Mucosa of rectum (tissue), 2 donors: ENCODE measurements at regions not wholly inside any gene's neighbourhood (a gene's known extent, or its start where the extent isn't known, plus 50 kb on each side); places are given as distances from the start of the nearest gene placed in this dataset.

Experiments used
- H3K27ac ChIP-seq, 2 donors: one replicate each; pipeline ENCODE4 v1.7.0; 2013; ENCODE audit warnings: inconsistent platforms in 2 of 2, low read depth in 2 of 2, low read length in 2 of 2
- H3K27me3 ChIP-seq, 2 donors: one replicate each; pipeline ENCODE4 v1.7.0; 2013; ENCODE audit warnings: low read length in 2 of 2; ENCODE audit not compliant: control insufficient read depth in 2 of 2, insufficient read depth in 2 of 2
- H3K36me3 ChIP-seq, 2 donors: one replicate each; pipeline ENCODE4 v1.7.0; 2013; ENCODE audit warnings: low read length in 2 of 2; ENCODE audit not compliant: control insufficient read depth in 2 of 2, insufficient read depth in 2 of 2
- H3K4me1 ChIP-seq, 2 donors: one replicate each; pipeline ENCODE4 v1.7.0; 2013; ENCODE audit warnings: low read length in 2 of 2, mild to moderate bottlenecking in 1 of 2; ENCODE audit not compliant: control insufficient read depth in 2 of 2, insufficient read depth in 2 of 2
- H3K4me3 ChIP-seq, 2 donors: one replicate each; pipeline ENCODE4 v1.7.0; 2013; ENCODE audit warnings: low read length in 2 of 2
- H3K9ac ChIP-seq, 2 donors: one replicate each; pipeline ENCODE4 v1.7.0; 2013; ENCODE audit warnings: low read length in 2 of 2, low read depth in 1 of 2, mild to moderate bottlenecking in 1 of 2
- H3K9me3 ChIP-seq, 2 donors: one replicate each; pipeline ENCODE4 v1.7.0; 2013; ENCODE audit warnings: low read length in 2 of 2; ENCODE audit not compliant: control insufficient read depth in 2 of 2
- donor health status: healthy.
- donor health status: Normal muscosa, but diverticular disease.

- peaks cover 0 to 2% of the 10 kb centered on the region in 2 donors for H3K27me3 ChIP-seq
- H3K4me1 ChIP-seq: peaks cover 9 to 26% of the 10 kb centered on the region in 2 donors
- no peaks in the 10 kb centered on the region for H3K9me3 ChIP-seq
- peak overlapping the region; percentile 85 for H3K27ac ChIP-seq
- H3K9ac ChIP-seq: peak overlapping the region; percentile 47 to 55
- H3K36me3 ChIP-seq: no peaks in the 10 kb centered on the region
- H3K4me3 ChIP-seq: peak overlapping the region; percentile 26 to 41
Observed at GRCh38 chr14:101476916-101477553, 84.3 kb upstream of the DIO3 start.

- no peaks in the 10 kb centered on the region for H3K9me3 ChIP-seq
- no peak overlapping the region for H3K9ac ChIP-seq
- H3K4me1 ChIP-seq: peaks cover 9 to 26% of the 10 kb centered on the region in 2 donors
- peak overlapping the region in 1 of 2 donors; percentile 85 for H3K27ac ChIP-seq
- no peak overlapping the region for H3K4me3 ChIP-seq
- H3K36me3 ChIP-seq: no peaks in the 10 kb centered on the region
- H3K27me3 ChIP-seq: peaks cover 0 to 2% of the 10 kb centered on the region in 2 donors
Observed at GRCh38 chr14:101477648-101478047, 83.6 kb upstream of the DIO3 start.

GRCh38 chr14:101478096-101478495 is 83.2 kb upstream of the DIO3 start:
- Histone ChIP-seq H3K27ac (no peak overlapping the region), H3K36me3 (no peaks in the 10 kb centered on the region), H3K9me3 (no peaks in the 10 kb centered on the region), H3K27me3 (peaks cover 0 to 2% of the 10 kb centered on the region in 2 donors), H3K4me3 (no peak overlapping the region), H3K9ac (no peak overlapping the region), H3K4me1 (peaks cover 9 to 26% of the 10 kb centered on the region in 2 donors)

DNA sequence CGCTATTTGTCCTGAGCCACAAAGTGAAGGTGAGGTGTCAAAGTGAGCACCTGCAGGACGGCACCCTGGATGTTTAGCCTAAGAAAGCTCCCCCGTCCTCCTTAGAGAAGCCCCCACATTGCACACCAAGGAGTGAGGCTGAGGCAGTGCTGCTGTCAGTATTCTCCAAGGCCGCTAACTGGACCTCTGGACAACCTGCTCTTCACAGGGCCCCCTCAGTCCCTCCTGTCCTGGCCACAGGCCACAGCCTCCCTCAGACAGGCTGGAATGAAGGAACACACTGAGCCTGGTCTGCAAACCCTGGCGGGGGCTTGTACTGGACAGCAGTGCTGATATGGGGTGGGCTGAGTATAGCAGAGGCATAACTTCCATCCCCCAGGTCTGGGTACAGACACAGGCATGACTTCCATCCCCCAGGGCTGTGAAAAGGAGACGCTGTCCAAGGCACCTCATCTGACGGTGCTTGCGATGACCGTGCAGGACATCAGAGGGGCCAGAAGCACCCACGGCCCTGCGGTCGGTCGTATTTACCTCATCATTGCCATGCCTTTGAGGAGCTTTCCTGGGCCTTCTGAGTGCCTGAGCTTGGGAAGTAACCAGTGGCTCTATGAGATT is 82.4 kb upstream of the DIO3 start:
- no peaks in the 10 kb centered on the region for H3K36me3 ChIP-seq
- H3K27ac ChIP-seq: no peak overlapping the region
- no peak overlapping the region for H3K9ac ChIP-seq
- H3K27me3 ChIP-seq: peaks cover 0 to 2% of the 10 kb centered on the region in 2 donors
- peaks cover 2% of the 10 kb centered on the region in 2 donors for H3K9me3 ChIP-seq
- peaks cover 9 to 26% of the 10 kb centered on the region in 2 donors for H3K4me1 ChIP-seq
- no peak overlapping the region for H3K4me3 ChIP-seq

DNA sequence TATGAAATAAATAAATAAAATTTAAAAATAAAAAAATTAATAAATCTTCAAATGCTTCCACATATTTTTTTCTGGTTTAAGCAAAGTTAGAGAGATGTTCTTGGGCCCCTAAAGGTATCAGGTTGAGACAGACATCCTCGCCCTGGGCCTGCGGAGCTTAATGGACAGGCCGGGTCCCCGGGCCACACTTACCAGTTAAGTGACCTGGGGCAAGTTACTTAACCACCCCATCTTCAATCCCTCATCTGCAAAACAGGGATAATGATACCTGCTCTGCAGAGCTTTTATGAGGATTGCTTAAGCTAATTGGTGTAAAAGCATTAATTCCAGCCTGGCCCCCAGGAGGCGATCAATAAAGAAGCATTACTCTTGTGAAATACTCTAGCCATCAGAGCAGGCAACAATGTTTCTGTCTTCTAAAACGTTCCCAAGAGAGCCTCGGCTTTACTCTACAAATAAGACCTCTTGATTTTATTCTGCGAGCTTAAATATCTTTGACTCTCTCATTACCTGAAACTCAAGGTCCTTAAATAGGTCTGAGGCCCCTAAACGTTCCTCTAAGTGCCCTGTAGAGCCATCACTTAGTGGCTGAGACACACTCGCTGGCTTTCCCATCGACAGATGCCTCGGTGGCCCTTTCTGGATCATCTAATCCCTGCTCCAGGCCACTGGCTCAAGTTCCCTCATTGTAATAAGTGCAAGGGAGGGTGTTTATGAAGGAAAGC is 81.1 kb upstream of the DIO3 start:
- peaks cover 0 to 2% of the 10 kb centered on the region in 2 donors for H3K27me3 ChIP-seq
- peaks cover 3% of the 10 kb centered on the region in 2 donors for H3K9me3 ChIP-seq
- H3K9ac ChIP-seq: no peak overlapping the region
- H3K36me3 ChIP-seq: no peaks in the 10 kb centered on the region
- H3K27ac ChIP-seq: no peak overlapping the region
- no peak overlapping the region for H3K4me3 ChIP-seq
- H3K4me1 ChIP-seq: peaks cover 9 to 25% of the 10 kb centered on the region in 2 donors

DNA sequence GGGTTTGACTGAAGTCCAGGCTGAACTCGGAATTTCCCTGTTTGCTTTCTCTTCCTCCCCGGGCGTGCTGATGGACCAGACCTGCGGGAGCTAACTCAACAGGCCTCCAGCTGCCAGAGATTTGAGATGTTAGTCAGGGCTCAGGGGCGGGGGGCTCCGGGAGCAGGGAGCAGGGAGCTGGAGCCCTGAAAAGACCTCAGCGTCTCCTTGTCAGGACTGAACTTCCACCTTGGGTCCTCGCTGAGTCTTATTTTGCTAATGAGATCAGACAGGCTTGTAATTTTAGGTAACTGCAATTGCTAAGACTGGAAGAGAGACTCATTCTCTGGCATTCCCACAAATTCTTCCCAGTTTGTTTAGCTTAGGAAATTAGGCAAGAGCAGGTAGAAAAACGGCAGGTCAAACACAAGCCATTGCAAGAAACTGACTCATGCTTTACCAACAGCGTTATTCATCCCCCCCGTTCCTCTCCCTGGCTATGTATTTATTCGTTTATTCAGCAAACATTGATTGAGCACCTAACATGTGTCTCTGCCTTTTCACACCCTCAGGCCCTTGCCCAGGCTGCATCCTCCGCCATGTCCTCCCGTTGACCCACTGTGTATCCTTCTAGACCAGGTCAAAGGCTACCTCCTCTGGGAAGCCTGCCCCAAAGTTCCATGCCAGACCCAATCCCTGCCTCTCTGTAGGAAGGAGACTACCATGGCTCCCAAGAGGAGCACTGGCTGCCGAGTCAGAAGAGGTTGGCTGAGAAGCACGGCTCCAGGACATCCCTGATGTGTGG is 80.4 kb upstream of the DIO3 start:
- Histone ChIP-seq H3K9ac (no peak overlapping the region), H3K27me3 (peaks cover 0 to 2% of the 10 kb centered on the region in 2 donors), H3K4me1 (peaks cover 8 to 20% of the 10 kb centered on the region in 2 donors), H3K4me3 (no peak overlapping the region), H3K27ac (no peak overlapping the region), H3K9me3 (peaks cover 3% of the 10 kb centered on the region in 2 donors), H3K36me3 (no peaks in the 10 kb centered on the region)

- Histone ChIP-seq H3K4me3 (no peak overlapping the region), H3K9me3 (peaks cover 3% of the 10 kb centered on the region in 2 donors), H3K27ac (no peak overlapping the region), H3K9ac (no peak overlapping the region), H3K36me3 (no peaks in the 10 kb centered on the region), H3K4me1 (peaks cover 2 to 14% of the 10 kb centered on the region in 2 donors), H3K27me3 (peaks cover 0 to 2% of the 10 kb centered on the region in 2 donors)
Observed at GRCh38 chr14:101481557-101481956, 79.7 kb upstream of the DIO3 start.

- Histone ChIP-seq H3K9me3 (peaks cover 3% of the 10 kb centered on the region in 2 donors), H3K9ac (no peak overlapping the region), H3K36me3 (no peaks in the 10 kb centered on the region), H3K4me1 (peaks cover 0 to 9% of the 10 kb centered on the region in 2 donors), H3K27ac (no peak overlapping the region), H3K4me3 (no peak overlapping the region), H3K27me3 (peaks cover 0 to 2% of the 10 kb centered on the region in 2 donors)
Observed at GRCh38 chr14:101482066-101482465, 79.2 kb upstream of the DIO3 start.

DNA sequence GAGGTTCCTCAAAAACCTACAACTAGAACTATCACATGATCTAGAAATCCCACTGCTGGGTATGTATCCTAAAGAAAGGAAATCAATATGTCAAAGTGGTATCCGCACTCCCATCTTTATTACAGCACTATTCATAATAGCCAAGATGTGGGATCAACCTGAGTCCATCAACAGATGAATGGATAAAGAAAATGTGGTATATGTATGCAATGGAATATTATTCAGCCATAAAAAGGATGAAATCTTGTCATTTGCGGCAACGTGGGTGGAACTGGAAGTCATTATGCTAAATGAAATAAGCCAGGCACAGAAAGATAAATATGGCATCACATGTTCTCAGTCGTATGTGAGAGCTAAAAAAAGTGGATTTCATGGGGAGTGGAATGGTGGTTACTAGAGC is 77.5 kb upstream of the DIO3 start:
- Histone ChIP-seq H3K9ac (no peak overlapping the region), H3K9me3 (peaks cover 3% of the 10 kb centered on the region in 2 donors), H3K4me3 (no peak overlapping the region), H3K27ac (no peak overlapping the region), H3K36me3 (no peaks in the 10 kb centered on the region), H3K4me1 (peaks cover 0 to 3% of the 10 kb centered on the region in 2 donors), H3K27me3 (peaks cover 0 to 2% of the 10 kb centered on the region in 2 donors)
